ENCODE measurements at regions not wholly inside any gene's neighbourhood (a gene's known extent, or its start where the extent isn't known, plus 50 kb on each side); places are given as distances from the start of the nearest gene placed in this dataset.

GRCh38 chr5:32854473-32854872, 143.4 kb downstream of the NPR3 start:
- Histone ChIP-seq H3K4me1 (ENCODE audit: insufficient read depth) (no peaks in the 10 kb centered on the region), H2AFZ (no peak overlapping the region), H3K27ac (ENCODE audit: low read depth) (no peak overlapping the region), H3K27me3 (ENCODE audit: insufficient read depth) (0 out of 2 replicates have a peak, but pooled peaks cover 5% of the 10 kb centered on the region), H3F3A (replicated peaks; ENCODE audit: low read depth) (no peaks in the 10 kb centered on the region), H3K4me2 (no peak overlapping the region), H3K36me3 (ENCODE audit: insufficient read depth) (no peaks in the 10 kb centered on the region), H3K9me2 (ENCODE audit: insufficient read depth) (no peaks in the 10 kb centered on the region), H3K4me3 (no peak overlapping the region), H4K20me1 (replicated peaks; ENCODE audit: insufficient read depth) (no peaks in the 10 kb centered on the region), H3K79me2 (replicated peaks; ENCODE audit: insufficient read depth) (no peaks in the 10 kb centered on the region)
- Mint-ChIP-seq H3K36me3 (ENCODE audit: low read depth) (peaks cover 12% of the 10 kb centered on the region), H3K9me3 (peaks cover 21% of the 10 kb centered on the region), H3K4me3 (no peak overlapping the region), H3K27ac (no peak overlapping the region), H3K27me3 (ENCODE audit: insufficient read depth, low read depth, poor library complexity) (peaks cover 8% of the 10 kb centered on the region), H3K4me1 (peaks cover 10% of the 10 kb centered on the region)
- no peak for DNase-seq (ENCODE audit: low spot score)
- TF ChIP-seq ZNF331 (CRISPR knock-in tag; IDR thresholded peaks at IDR 0.05; ENCODE audit: low read depth) (no peak), REST (IDR thresholded peaks at IDR 0.05; ENCODE audit: unreplicated experiment) (no peak), CTCF (conservative IDR thresholded peaks at IDR 0.05; ENCODE audit: low read depth in 2 of 2) (no peak)
- ATAC-seq: no peak

- H3K4me3 ChIP-seq: no peak overlapping the region
- no peak for DNase-seq (ENCODE audit: low spot score)
- H3K4me1 ChIP-seq (ENCODE audit: insufficient read depth): no peaks in the 10 kb centered on the region
- TF ChIP-seq ZNF462 (CRISPR knock-in tag; IDR thresholded peaks at IDR 0.05) (no peak), EZH2 (IDR thresholded peaks at IDR 0.05; ENCODE audit: low read depth, unreplicated experiment) (no peak), ETS1 (IDR thresholded peaks at IDR 0.05) (no peak), STAT1 (IDR thresholded peaks at IDR 0.05; ENCODE audit: unreplicated experiment) (no peak), CREB1 (CRISPR knock-in tag; IDR thresholded peaks at IDR 0.05; ENCODE audit: low read depth) (no peak), EZH2phosphoT487 (IDR thresholded peaks at IDR 0.05; ENCODE audit: unreplicated experiment) (no peak), ZNF331 (CRISPR knock-in tag; IDR thresholded peaks at IDR 0.05; ENCODE audit: low read depth) (no peak)
Measured at GRCh38 chr5:32859211-32859641, 148.1 kb downstream of the NPR3 start.

More at GRCh38 chr5:32859211-32859641, 148.1 kb downstream of the NPR3 start:
- Mint-ChIP-seq H3K36me3 (ENCODE audit: low read depth) (peaks cover 12% of the 10 kb centered on the region), H3K4me3 (no peak overlapping the region), H3K4me1 (no peaks in the 10 kb centered on the region), H3K27ac (no peak overlapping the region), H3K27me3 (ENCODE audit: insufficient read depth, low read depth, poor library complexity) (no peaks in the 10 kb centered on the region), H3K9me3 (peaks cover 31% of the 10 kb centered on the region)
- H3K79me2 ChIP-seq (replicated peaks; ENCODE audit: insufficient read depth): no peaks in the 10 kb centered on the region
- no peaks in the 10 kb centered on the region for H3K27me3 ChIP-seq (ENCODE audit: insufficient read depth)
- no peaks in the 10 kb centered on the region for H3K9me2 ChIP-seq (ENCODE audit: insufficient read depth)
- no peak overlapping the region for H3K27ac ChIP-seq (ENCODE audit: low read depth)
- H4K20me1 ChIP-seq (replicated peaks; ENCODE audit: insufficient read depth): no peaks in the 10 kb centered on the region
- H3F3A ChIP-seq (replicated peaks; ENCODE audit: low read depth): no peaks in the 10 kb centered on the region
- no peak for ATAC-seq
- no peak overlapping the region for H3K4me2 ChIP-seq
- H2AFZ ChIP-seq: no peak overlapping the region
- no peaks in the 10 kb centered on the region for H3K36me3 ChIP-seq (ENCODE audit: insufficient read depth)

Measured in GM23338 (cell line).